Right lobe of liver (tissue), 6 donors: ENCODE measurements at regions not wholly inside any gene's neighbourhood (a gene's known extent, or its start where the extent isn't known, plus 50 kb on each side); places are given as distances from the start of the nearest gene placed in this dataset.

Experiments used
- ATAC-seq, 4 donors: fragments of 200-7000 bp; cut with Tn5 transposase; one replicate each; pipeline ENCODE4 v1.9.1; 2020; ENCODE audit warnings: mild to moderate bottlenecking in 4 of 4, moderate library complexity in 4 of 4
- DNase-seq, 3 donors: peaks; one replicate each; pipeline ENCODE4 v3.0.0-alpha.2; 2020
- H3K27ac ChIP-seq, 3 donors: fragments of 200-600 bp; one replicate each; pipeline ENCODE4 v1.8.0; 2022
- H3K27me3 ChIP-seq, 2 donors: fragments of 200-600 bp; one replicate each; pipeline ENCODE4 v1.8.0; 2022
- H3K36me3 ChIP-seq, 4 donors: fragments of 200-600 bp; sonication (generic) in 1 of 4; one replicate each; pipeline versions ENCODE4 v1.5.1 to v1.8.0; 2017 to 2022; ENCODE audit warnings: control low read depth in 1 of 4
- H3K4me1 ChIP-seq, 4 donors: fragments of 200-600 bp; sonication (generic) in 1 of 4; one replicate each; pipeline versions ENCODE4 v1.5.1 to v1.8.0; 2017 to 2022; ENCODE audit warnings: control low read depth in 1 of 4
- H3K4me3 ChIP-seq, 3 donors: fragments of 200-600 bp; one replicate each; pipeline ENCODE4 v1.8.0; 2022
- H3K9me3 ChIP-seq, 4 donors: fragments of 200-600 bp; sonication (generic) in 1 of 4; one replicate each; pipeline versions ENCODE4 v1.5.1 to v1.8.0; 2017 to 2022; ENCODE audit warnings: control low read depth in 1 of 4
- CTCF ChIP-seq, 4 donors: fragments of 200-600 bp in 3 of 4; fragments of 450-650 bp in 1 of 4; IDR thresholded peaks; one replicate each; pipeline versions ENCODE4 v1.5.1 to v1.8.0; 2016 to 2022; ENCODE audit warnings: antibody characterized with exemption in 4 of 4, mild to moderate bottlenecking in 2 of 4
- POLR2A ChIP-seq: fragments of 450-650 bp; IDR thresholded peaks from one replicate; pipeline ENCODE4 v1.6.1; 2017; ENCODE audit warnings: antibody characterized with exemption, mild to moderate bottlenecking
- WGBS: methylation state at CpG from one replicate; pipeline ENCODE4 v1.1.6; 2018; ENCODE audit warnings: low coverage, low lambda C conversion rate; ENCODE audit not compliant: insufficient coverage; ENCODE audit errors: missing lambda C conversion rate; 5-methylcytosine and 5-hydroxymethylcytosine counted together
- intact Hi-C, 2 donors: fragments of 100-400 bp; cut with DNase I; formaldehyde crosslinking; loops; one replicate each; pipeline versions ENCODE4 v1.11.2 to v1.14.1; 2022
- donor health status: DM: no; HTN: yes; CAD: no.
- donor health status: DM: no; HTN: no; CAD: no.
- donor health status: DM: no; HTN: no; CAD: no.
- donor health status: DM: no; HTN: yes; CAD: no.
- donor health status: DM: no; HTN: yes; CAD: no.

- intact Hi-C loops = no loop called here
- Histone ChIP-seq H3K27ac (no peak overlapping the region), H3K36me3 (no peaks in the 10 kb centered on the region), H3K9me3 (no peaks in the 10 kb centered on the region), H3K4me1 (no peaks in the 10 kb centered on the region), H3K4me3 (no peak overlapping the region), H3K27me3 (no peaks in the 10 kb centered on the region)
- WGBS = 86% methylated on average over 2 of the region's 2 CpGs
- ATAC-seq (no peak), DNase-seq (no peak)
- TF ChIP-seq POLR2A (no peak), CTCF (IDR thresholded peaks at IDR 0.05) (no peak)
Measured at GRCh38 chr7:22676385-22676784, 50.6 kb upstream of the IL6 start.

GRCh38 chr7:22675917-22676343 is 51.1 kb upstream of the IL6 start:
- intact Hi-C loops = no loop called here
- TF ChIP-seq CTCF (IDR thresholded peaks at IDR 0.05) (no peak), POLR2A (no peak)
- H3K9me3 ChIP-seq = no peaks in the 10 kb centered on the region
- no peak overlapping the region for H3K27ac ChIP-seq
- no peaks in the 10 kb centered on the region for H3K4me1 ChIP-seq
- no peak overlapping the region for H3K4me3 ChIP-seq
- DNase-seq = no peak
- WGBS = 64% methylated on average over 2 of the region's 2 CpGs
- peak in 2 of 4 donors; percentile 27 to 36 for ATAC-seq
- no peaks in the 10 kb centered on the region for H3K27me3 ChIP-seq
- H3K36me3 ChIP-seq = no peaks in the 10 kb centered on the region

GRCh38 chr7:22675421-22675820 is 51.6 kb upstream of the IL6 start:
- intact Hi-C loops = no loop called here
- WGBS = 62% methylated on average over 5 of the region's 5 CpGs
- no peak for TF ChIP-seq POLR2A
- no peak for TF ChIP-seq CTCF (IDR thresholded peaks at IDR 0.05)

GRCh38 chr7:22672846-22673680 is 53.9 kb upstream of the IL6 start:
- Histone ChIP-seq H3K27ac (no peak overlapping the region), H3K4me1 (no peaks in the 10 kb centered on the region), H3K27me3 (no peaks in the 10 kb centered on the region), H3K36me3 (no peaks in the 10 kb centered on the region), H3K9me3 (no peaks in the 10 kb centered on the region), H3K4me3 (no peak overlapping the region)
- intact Hi-C loops = no loop called here
- no peak for DNase-seq
- WGBS = 33% methylated on average over 5 of the region's 6 CpGs
- no peak for TF ChIP-seq CTCF (IDR thresholded peaks at IDR 0.05)
- no peak for TF ChIP-seq POLR2A
- no peak for ATAC-seq

More at GRCh38 chr7:22675421-22675820, 51.6 kb upstream of the IL6 start:
- Histone ChIP-seq H3K4me1 (no peaks in the 10 kb centered on the region), H3K36me3 (no peaks in the 10 kb centered on the region), H3K9me3 (no peaks in the 10 kb centered on the region), H3K27me3 (no peaks in the 10 kb centered on the region), H3K4me3 (no peak overlapping the region), H3K27ac (no peak overlapping the region)
- ATAC-seq (peak in 2 of 4 donors; percentile 43 to 54), DNase-seq (no peak)
